K562 (cell line): ENCODE measurements at regions not wholly inside any gene's neighbourhood (a gene's known extent, or its start where the extent isn't known, plus 50 kb on each side); places are given as distances from the start of the nearest gene placed in this dataset.

Experiments used
- CEBPG ChIP-seq, 3 experiments: fragments of 200-800 bp in 1 of 3; sonication (Bioruptor generic) in 1 of 3; sonication (generic) in 1 of 3; formaldehyde crosslinking in 1 of 3; IDR thresholded peaks in 2 of 3; conservative IDR thresholded peaks in 1 of 3; 2 replicates each; pipeline versions ENCODE4 v1.6.1 to v1.8.0; 2016 to 2022; ENCODE audit warnings: missing compliant biosample characterization in 2 of 3, missing genetic modification characterization in 2 of 3, mild to moderate bottlenecking in 1 of 3, missing genetic modification reagents in 1 of 3
- CREM ChIP-seq: IDR thresholded peaks from 2 replicates; pipeline ENCODE4 v1.6.1; 2014; ENCODE audit warnings: antibody characterized with exemption, low read depth
- DIDO1 ChIP-seq: fragments of 450-650 bp; IDR thresholded peaks from 2 replicates; pipeline ENCODE4 v1.6.1; 2016; ENCODE audit warnings: low read depth, missing biosample characterization, missing genetic modification characterization
- NFATC3 ChIP-seq: fragments of 450-650 bp; IDR thresholded peaks from 2 replicates; pipeline ENCODE4 v1.6.1; 2017; ENCODE audit warnings: mild to moderate bottlenecking
- SMC3 ChIP-seq: conservative IDR thresholded peaks from 2 replicates; pipeline ENCODE4 v1.6.1; 2011; ENCODE audit warnings: low read depth, low read length, improper control_type of control experiment; ENCODE audit not compliant: insufficient read depth
- TAF15 ChIP-seq: fragments of 200-400 bp; formaldehyde crosslinking; IDR thresholded peaks from 2 replicates; pipeline ENCODE4 v1.6.1; 2017; ENCODE audit warnings: mild to moderate bottlenecking, low read depth, low read length, moderate library complexity
- TCF3 ChIP-seq: sonication (generic); formaldehyde crosslinking; IDR thresholded peaks from 2 replicates; pipeline ENCODE4 v1.4.0; 2020; ENCODE audit warnings: mild to moderate bottlenecking, missing genetic modification reagents
- TF ChIP-seq, protein P1 (sequence below), 2 experiments: fragments of 450-650 bp; formaldehyde crosslinking in 1 of 2; IDR thresholded peaks; 2 replicates each; pipeline versions ENCODE4 v1.4.0 to v1.6.1; 2014 to 2020; ENCODE audit warnings: mild to moderate bottlenecking in 2 of 2, borderline replicate concordance in 1 of 2, low read depth in 1 of 2
- TF ChIP-seq, protein P2 (sequence below), 3 experiments: IDR thresholded peaks in 2 of 3; conservative IDR thresholded peaks in 1 of 3; 2 replicates each; pipeline ENCODE4 v1.5.1; 2011 to 2012; ENCODE audit warnings: low read length in 3 of 3, mild to moderate bottlenecking in 3 of 3, control low read depth in 2 of 3, improper control_type of control experiment in 1 of 3, inconsistent platforms in 1 of 3, low read depth in 1 of 3, mixed read lengths in 1 of 3, moderate library complexity in 1 of 3; ENCODE audit not compliant: insufficient read depth in 2 of 3
- TF ChIP-seq, protein P3 (sequence below): sonication (generic); formaldehyde crosslinking; IDR thresholded peaks from 2 replicates; pipeline ENCODE4 v1.8.1; 2023; ENCODE audit warnings: mild to moderate bottlenecking, missing genetic modification reagents, moderate library complexity
- TF ChIP-seq, protein P4 (sequence below): fragments of 450-650 bp; IDR thresholded peaks from 2 replicates; pipeline ENCODE4 v1.6.1; 2016; ENCODE audit warnings: missing biosample characterization, missing genetic modification characterization

GRCh38 chr2:9110893-9111569 is 95.6 kb upstream of the ASAP2 start (continued):
- TF ChIP-seq, protein P1, sequence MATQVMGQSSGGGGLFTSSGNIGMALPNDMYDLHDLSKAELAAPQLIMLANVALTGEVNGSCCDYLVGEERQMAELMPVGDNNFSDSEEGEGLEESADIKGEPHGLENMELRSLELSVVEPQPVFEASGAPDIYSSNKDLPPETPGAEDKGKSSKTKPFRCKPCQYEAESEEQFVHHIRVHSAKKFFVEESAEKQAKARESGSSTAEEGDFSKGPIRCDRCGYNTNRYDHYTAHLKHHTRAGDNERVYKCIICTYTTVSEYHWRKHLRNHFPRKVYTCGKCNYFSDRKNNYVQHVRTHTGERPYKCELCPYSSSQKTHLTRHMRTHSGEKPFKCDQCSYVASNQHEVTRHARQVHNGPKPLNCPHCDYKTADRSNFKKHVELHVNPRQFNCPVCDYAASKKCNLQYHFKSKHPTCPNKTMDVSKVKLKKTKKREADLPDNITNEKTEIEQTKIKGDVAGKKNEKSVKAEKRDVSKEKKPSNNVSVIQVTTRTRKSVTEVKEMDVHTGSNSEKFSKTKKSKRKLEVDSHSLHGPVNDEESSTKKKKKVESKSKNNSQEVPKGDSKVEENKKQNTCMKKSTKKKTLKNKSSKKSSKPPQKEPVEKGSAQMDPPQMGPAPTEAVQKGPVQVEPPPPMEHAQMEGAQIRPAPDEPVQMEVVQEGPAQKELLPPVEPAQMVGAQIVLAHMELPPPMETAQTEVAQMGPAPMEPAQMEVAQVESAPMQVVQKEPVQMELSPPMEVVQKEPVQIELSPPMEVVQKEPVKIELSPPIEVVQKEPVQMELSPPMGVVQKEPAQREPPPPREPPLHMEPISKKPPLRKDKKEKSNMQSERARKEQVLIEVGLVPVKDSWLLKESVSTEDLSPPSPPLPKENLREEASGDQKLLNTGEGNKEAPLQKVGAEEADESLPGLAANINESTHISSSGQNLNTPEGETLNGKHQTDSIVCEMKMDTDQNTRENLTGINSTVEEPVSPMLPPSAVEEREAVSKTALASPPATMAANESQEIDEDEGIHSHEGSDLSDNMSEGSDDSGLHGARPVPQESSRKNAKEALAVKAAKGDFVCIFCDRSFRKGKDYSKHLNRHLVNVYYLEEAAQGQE (IDR thresholded peaks at IDR 0.05; ENCODE audit: borderline replicate concordance) = peak; percentile 22; the same call in 1 of the 2 replicates
- TF ChIP-seq, protein P1 (CRISPR knock-in tag; IDR thresholded peaks at IDR 0.05; ENCODE audit: low read depth) = no peak
- TF ChIP-seq, protein P2, sequence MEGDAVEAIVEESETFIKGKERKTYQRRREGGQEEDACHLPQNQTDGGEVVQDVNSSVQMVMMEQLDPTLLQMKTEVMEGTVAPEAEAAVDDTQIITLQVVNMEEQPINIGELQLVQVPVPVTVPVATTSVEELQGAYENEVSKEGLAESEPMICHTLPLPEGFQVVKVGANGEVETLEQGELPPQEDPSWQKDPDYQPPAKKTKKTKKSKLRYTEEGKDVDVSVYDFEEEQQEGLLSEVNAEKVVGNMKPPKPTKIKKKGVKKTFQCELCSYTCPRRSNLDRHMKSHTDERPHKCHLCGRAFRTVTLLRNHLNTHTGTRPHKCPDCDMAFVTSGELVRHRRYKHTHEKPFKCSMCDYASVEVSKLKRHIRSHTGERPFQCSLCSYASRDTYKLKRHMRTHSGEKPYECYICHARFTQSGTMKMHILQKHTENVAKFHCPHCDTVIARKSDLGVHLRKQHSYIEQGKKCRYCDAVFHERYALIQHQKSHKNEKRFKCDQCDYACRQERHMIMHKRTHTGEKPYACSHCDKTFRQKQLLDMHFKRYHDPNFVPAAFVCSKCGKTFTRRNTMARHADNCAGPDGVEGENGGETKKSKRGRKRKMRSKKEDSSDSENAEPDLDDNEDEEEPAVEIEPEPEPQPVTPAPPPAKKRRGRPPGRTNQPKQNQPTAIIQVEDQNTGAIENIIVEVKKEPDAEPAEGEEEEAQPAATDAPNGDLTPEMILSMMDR (IDR thresholded peaks at IDR 0.05 in 2 of 3, conservative IDR thresholded peaks at IDR 0.05 in 1 of 3; ENCODE audit: insufficient read depth in 2 of 3, low read depth in 1 of 3, low read length in 3 of 3) = peak; percentile 57 to 68 (median 61)
- TF ChIP-seq DIDO1 (tag) (no peak), TCF3 (CRISPR knock-in tag) (no peak), TAF15 (no peak), CREM (no peak), NFATC3 (no peak), CEBPG (CRISPR knock-in tag; IDR thresholded peaks at IDR 0.05) (no peak), CEBPG (tag; conservative IDR thresholded peaks at IDR 0.05 in 1 of 2, IDR thresholded peaks at IDR 0.05 in 1 of 2) (no peak), SMC3 (0 out of 2 replicates have a peak, but pooled peaks have one; percentile 14)
- TF ChIP-seq, protein P3, sequence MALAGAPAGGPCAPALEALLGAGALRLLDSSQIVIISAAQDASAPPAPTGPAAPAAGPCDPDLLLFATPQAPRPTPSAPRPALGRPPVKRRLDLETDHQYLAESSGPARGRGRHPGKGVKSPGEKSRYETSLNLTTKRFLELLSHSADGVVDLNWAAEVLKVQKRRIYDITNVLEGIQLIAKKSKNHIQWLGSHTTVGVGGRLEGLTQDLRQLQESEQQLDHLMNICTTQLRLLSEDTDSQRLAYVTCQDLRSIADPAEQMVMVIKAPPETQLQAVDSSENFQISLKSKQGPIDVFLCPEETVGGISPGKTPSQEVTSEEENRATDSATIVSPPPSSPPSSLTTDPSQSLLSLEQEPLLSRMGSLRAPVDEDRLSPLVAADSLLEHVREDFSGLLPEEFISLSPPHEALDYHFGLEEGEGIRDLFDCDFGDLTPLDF = no peak
- TF ChIP-seq, protein P4, sequence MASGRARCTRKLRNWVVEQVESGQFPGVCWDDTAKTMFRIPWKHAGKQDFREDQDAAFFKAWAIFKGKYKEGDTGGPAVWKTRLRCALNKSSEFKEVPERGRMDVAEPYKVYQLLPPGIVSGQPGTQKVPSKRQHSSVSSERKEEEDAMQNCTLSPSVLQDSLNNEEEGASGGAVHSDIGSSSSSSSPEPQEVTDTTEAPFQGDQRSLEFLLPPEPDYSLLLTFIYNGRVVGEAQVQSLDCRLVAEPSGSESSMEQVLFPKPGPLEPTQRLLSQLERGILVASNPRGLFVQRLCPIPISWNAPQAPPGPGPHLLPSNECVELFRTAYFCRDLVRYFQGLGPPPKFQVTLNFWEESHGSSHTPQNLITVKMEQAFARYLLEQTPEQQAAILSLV (tag) = no peak
